DND-41 (cell line): ENCODE measurements at regions not wholly inside any gene's neighbourhood (a gene's known extent, or its start where the extent isn't known, plus 50 kb on each side); places are given as distances from the start of the nearest gene placed in this dataset.

ENCODE experiments used
- ATAC-seq: fragments of 200-7000 bp; cut with Tn5 transposase; 3 replicates; pipeline ENCODE4 v1.9.1; 2021; ENCODE audit warnings: low read depth; ENCODE audit not compliant: insufficient read depth
- DNase-seq: peaks from one replicate; pipeline ENCODE4 v3.0.0-alpha.2; 2020
- H2AFZ ChIP-seq: 2 replicates; pipeline ENCODE4 v1.6.0; 2012; ENCODE audit warnings: low read depth, low read length
- H3K27ac ChIP-seq: 2 replicates; pipeline ENCODE4 v1.5.1; 2012; ENCODE audit warnings: low read length, inconsistent platforms
- H3K27me3 ChIP-seq: fragments of 200-600 bp; sonication (generic); 2 replicates; pipeline ENCODE4 v1.6.0; 2012; ENCODE audit warnings: low read length, mild to moderate bottlenecking, inconsistent platforms; ENCODE audit not compliant: insufficient read depth, poor library complexity
- H3K36me3 ChIP-seq: 2 replicates; pipeline ENCODE4 v1.5.1; 2012; ENCODE audit warnings: low read length, inconsistent platforms; ENCODE audit not compliant: insufficient read depth
- H3K4me1 ChIP-seq: 2 replicates; pipeline ENCODE4 v1.5.1; 2012; ENCODE audit warnings: mild to moderate bottlenecking, low read length; ENCODE audit not compliant: insufficient read depth
- H3K4me2 ChIP-seq: 2 replicates; pipeline ENCODE4 v1.6.0; 2012; ENCODE audit warnings: mild to moderate bottlenecking, moderate library complexity, low read length, inconsistent platforms; ENCODE audit not compliant: insufficient read depth
- H3K4me3 ChIP-seq, 2 experiments: fragments of 200-600 bp in 1 of 2; shearing (Covaris generic) in 1 of 2; 2 replicates each; pipeline ENCODE4 v1.5.1; 2012 to 2016; ENCODE audit warnings: inconsistent platforms in 2 of 2, low read length in 2 of 2, mild to moderate bottlenecking in 2 of 2, low read depth in 1 of 2, moderate library complexity in 1 of 2
- H3K79me2 ChIP-seq: 2 replicates; pipeline ENCODE4 v1.6.0; 2012; ENCODE audit warnings: low read length, inconsistent platforms; ENCODE audit not compliant: insufficient read depth
- H3K9ac ChIP-seq: 2 replicates; pipeline ENCODE4 v1.6.0; 2012; ENCODE audit warnings: low read depth, mild to moderate bottlenecking, inconsistent platforms, low read length, moderate library complexity
- H3K9me3 ChIP-seq: 2 replicates; pipeline ENCODE4 v1.5.1; 2012; ENCODE audit warnings: low read length, moderate library complexity, mild to moderate bottlenecking, inconsistent platforms; ENCODE audit not compliant: insufficient read depth, severe bottlenecking
- H4K20me1 ChIP-seq: 2 replicates; pipeline ENCODE4 v1.6.0; 2012; ENCODE audit warnings: low read length; ENCODE audit not compliant: insufficient read depth
- EZH2 ChIP-seq: IDR thresholded peaks from 3 replicates; pipeline ENCODE4 v1.6.1; 2012; ENCODE audit warnings: borderline replicate concordance, low read depth, mild to moderate bottlenecking, moderate library complexity, low read length, inconsistent platforms; ENCODE audit not compliant: severe bottlenecking
- TF ChIP-seq, protein P1 (sequence below): IDR thresholded peaks from 2 replicates; pipeline ENCODE4 v1.5.1; 2012; ENCODE audit warnings: borderline replicate concordance, low read length, moderate library complexity, mild to moderate bottlenecking; ENCODE audit not compliant: poor library complexity, severe bottlenecking; ENCODE audit errors: extremely low read depth

DNA sequence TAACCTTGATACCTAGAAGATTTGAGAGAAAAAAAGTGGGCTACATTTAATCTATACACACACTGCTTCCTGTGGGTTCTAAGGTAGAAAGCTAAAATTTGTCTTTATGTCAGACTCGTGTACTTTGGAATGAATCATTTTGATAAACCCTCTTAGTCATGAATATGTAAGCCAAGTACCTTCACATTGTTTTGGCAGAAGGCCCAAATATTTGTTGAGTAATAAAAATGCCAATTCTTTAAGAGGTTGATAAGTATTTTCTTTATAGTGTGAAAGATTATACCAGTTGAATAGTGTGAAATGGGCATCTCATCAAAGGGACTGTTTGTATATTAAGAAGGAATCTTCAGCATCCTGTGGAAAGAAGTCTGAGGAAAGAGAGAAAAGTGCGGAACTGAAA, 1464.7 kb upstream of the ZEB2 start:
- H3K36me3 ChIP-seq = no peaks in the 10 kb centered on the region
- no peak overlapping the region for H3K4me3 ChIP-seq
- TF ChIP-seq, protein P1, sequence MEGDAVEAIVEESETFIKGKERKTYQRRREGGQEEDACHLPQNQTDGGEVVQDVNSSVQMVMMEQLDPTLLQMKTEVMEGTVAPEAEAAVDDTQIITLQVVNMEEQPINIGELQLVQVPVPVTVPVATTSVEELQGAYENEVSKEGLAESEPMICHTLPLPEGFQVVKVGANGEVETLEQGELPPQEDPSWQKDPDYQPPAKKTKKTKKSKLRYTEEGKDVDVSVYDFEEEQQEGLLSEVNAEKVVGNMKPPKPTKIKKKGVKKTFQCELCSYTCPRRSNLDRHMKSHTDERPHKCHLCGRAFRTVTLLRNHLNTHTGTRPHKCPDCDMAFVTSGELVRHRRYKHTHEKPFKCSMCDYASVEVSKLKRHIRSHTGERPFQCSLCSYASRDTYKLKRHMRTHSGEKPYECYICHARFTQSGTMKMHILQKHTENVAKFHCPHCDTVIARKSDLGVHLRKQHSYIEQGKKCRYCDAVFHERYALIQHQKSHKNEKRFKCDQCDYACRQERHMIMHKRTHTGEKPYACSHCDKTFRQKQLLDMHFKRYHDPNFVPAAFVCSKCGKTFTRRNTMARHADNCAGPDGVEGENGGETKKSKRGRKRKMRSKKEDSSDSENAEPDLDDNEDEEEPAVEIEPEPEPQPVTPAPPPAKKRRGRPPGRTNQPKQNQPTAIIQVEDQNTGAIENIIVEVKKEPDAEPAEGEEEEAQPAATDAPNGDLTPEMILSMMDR = no peak
- no peak for TF ChIP-seq EZH2
- no peak for ATAC-seq
- H3K9me3 ChIP-seq = no peaks in the 10 kb centered on the region
- no peak for DNase-seq
- no peaks in the 10 kb centered on the region for H3K27me3 ChIP-seq
- H3K79me2 ChIP-seq = no peaks in the 10 kb centered on the region
- H3K4me1 ChIP-seq = no peaks in the 10 kb centered on the region
- no peak overlapping the region for H3K27ac ChIP-seq
- no peak overlapping the region for H3K9ac ChIP-seq
- no peaks in the 10 kb centered on the region for H4K20me1 ChIP-seq
- no peak overlapping the region for H2AFZ ChIP-seq
- H3K4me2 ChIP-seq = no peak overlapping the region

DNA sequence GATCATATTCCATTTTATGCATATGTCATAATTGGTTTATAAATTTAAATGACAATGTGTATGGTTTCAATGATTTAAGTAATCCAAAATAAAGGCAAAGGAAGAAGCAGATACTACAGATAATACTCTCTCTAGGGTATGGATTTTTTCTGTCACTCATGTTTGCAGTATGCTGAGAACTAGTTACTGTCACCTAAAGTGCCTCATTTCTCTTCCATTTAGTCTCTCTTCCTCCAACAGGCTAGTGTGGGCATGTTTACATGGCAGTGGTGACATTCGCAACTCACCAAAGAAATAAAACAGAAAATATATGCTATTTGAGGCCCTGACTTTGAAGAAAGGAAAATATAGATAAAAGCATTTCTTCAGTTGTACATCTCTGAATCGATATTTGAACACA, 1460.4 kb upstream of the ZEB2 start:
- no peaks in the 10 kb centered on the region for H3K4me1 ChIP-seq

DNA sequence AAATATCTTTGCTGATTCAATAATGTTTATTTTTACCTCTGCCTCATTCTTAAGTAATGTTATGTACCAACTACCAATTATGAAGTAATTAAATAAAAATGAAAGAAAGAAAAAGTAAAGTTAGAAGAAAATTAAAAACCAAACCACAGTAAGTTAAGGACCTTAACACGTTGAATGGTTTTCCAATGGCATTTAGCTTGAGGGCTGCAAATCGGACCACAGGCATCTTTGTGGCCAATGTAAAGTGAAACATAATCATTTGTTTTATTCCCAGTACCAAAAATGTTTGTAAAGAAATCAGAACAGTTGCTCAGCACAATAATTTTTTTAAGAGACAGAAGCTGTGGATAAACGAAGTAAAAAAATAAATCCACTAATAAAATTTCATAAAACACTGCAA, 1455.5 kb upstream of the ZEB2 start:
- DNase-seq = no peak
- Histone ChIP-seq H4K20me1 (no peaks in the 10 kb centered on the region), H3K4me2 (no peak overlapping the region), H3K27ac (no peak overlapping the region), H3K36me3 (no peaks in the 10 kb centered on the region), H2AFZ (no peak overlapping the region), H3K9ac (no peak overlapping the region), H3K79me2 (no peaks in the 10 kb centered on the region), H3K27me3 (no peaks in the 10 kb centered on the region), H3K4me1 (no peaks in the 10 kb centered on the region), H3K4me3 (no peak overlapping the region), H3K9me3 (no peaks in the 10 kb centered on the region)
- no peak for TF ChIP-seq EZH2
- TF ChIP-seq, protein P1 = no peak
- ATAC-seq = no peak

More for the DNA sequence above, 1460.4 kb upstream of the ZEB2 start:
- Histone ChIP-seq H4K20me1 (no peaks in the 10 kb centered on the region), H3K79me2 (no peaks in the 10 kb centered on the region), H3K4me3 (no peak overlapping the region), H3K27ac (no peak overlapping the region), H3K4me2 (no peak overlapping the region), H3K9ac (no peak overlapping the region), H3K36me3 (no peaks in the 10 kb centered on the region), H2AFZ (no peak overlapping the region), H3K27me3 (no peaks in the 10 kb centered on the region), H3K9me3 (no peaks in the 10 kb centered on the region)
- no peak for DNase-seq
- TF ChIP-seq, protein P1 = no peak
- no peak for TF ChIP-seq EZH2
- no peak for ATAC-seq

DNA sequence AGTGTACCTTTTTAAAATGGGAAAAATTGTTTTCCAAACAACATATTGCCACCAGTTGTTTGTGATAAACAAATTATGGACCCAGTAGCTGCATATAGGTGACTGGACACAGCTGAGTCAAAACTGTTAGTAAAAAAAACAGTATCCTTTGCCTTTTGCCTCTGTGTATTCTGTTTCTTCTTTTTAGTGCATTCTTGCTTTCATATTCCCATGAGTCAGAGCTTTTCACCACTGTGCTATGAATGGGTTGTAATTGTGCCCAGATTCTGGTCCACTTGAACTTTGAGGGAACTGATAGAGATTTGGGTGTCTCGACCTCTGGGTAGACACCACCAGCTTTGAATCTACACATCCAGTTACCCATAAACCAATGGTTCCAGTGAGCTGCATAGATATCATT, 1441.9 kb upstream of the ZEB2 start:
- DNase-seq = no peak
- H2AFZ ChIP-seq = no peak overlapping the region
- no peak overlapping the region for H3K4me3 ChIP-seq
- no peak overlapping the region for H3K4me2 ChIP-seq
- H4K20me1 ChIP-seq = no peaks in the 10 kb centered on the region
- peaks cover 12% of the 10 kb centered on the region for H3K4me1 ChIP-seq
- H3K9me3 ChIP-seq = no peaks in the 10 kb centered on the region
- H3K27me3 ChIP-seq = no peaks in the 10 kb centered on the region
- TF ChIP-seq EZH2 = no peak
- TF ChIP-seq, protein P1 = no peak
- no peak overlapping the region for H3K27ac ChIP-seq
- no peaks in the 10 kb centered on the region for H3K36me3 ChIP-seq
- no peaks in the 10 kb centered on the region for H3K79me2 ChIP-seq
- no peak for ATAC-seq
- H3K9ac ChIP-seq = no peak overlapping the region
